DMS 273 (cell line): ENCODE measurements at regions not wholly inside any gene's neighbourhood (a gene's known extent, or its start where the extent isn't known, plus 50 kb on each side); places are given as distances from the start of the nearest gene placed in this dataset.

ENCODE experiments used
- DNase-seq: peaks from one replicate; lab custom pipeline; 2025; ENCODE audit not compliant: unreplicated experiment; lab: John Stamatoyannopoulos, UW

DNA sequence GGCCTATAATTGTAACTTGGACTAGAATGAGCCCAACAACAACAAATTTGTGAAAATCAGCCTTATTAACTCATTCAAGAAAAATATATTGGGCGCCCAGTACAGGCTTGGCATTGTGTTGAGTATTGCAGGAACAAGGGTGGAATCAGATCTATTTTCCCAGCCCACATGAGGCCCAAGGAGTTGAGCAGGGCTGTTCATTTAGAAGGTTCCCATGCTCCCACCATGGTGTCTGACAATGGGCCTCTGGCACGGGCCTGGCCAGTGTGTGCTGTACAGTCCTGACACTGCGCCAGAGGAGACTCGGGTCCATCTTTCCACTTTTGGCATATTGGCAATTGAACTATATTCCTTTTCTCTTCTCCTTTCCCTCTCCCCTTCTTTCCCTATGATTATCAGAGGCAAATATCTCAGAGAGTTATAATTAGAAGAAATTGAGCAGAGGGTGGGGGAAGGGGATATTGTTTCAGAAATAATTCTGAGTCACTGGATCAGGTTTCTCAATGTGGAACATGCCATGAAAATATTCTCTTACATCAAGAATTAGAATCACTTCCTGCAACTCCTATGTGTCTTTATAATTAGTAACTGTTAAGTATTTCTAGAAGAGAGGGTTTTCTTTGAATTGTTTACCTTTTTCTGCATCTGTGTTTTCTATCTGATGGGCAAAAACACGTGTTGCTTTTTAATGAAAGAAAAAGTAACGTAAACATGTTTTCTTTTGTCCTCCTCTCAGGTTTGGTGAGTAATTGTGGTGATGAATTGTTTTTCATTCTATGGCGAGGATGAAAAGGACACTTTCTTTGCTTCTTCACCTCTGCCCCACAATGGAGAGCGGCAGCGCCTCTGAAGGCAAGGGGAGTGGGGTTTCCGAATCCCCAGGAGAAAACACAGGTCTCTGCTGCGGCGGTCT is 209.4 kb downstream of the FOXA2 start:
- no peak for DNase-seq

DNA sequence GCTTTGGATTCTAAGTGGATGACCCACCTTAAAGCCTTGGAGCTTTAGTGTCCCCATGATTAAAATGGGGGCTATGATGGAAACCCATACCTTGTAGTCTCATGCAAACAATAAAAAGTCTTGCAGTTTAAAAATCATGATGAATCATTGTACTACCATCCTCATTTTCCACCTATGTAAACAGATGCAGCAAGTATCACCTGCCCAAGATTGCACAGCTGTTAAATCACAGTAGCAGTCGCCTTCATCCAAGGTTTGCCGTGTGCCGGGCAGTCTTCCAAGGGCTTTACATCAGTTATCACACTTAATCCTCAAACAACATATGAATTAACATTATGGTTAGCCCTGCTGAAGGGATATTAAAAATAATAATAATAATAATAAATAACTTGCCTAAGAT is 210.3 kb downstream of the FOXA2 start:
- DNase-seq, result no peak

DNA sequence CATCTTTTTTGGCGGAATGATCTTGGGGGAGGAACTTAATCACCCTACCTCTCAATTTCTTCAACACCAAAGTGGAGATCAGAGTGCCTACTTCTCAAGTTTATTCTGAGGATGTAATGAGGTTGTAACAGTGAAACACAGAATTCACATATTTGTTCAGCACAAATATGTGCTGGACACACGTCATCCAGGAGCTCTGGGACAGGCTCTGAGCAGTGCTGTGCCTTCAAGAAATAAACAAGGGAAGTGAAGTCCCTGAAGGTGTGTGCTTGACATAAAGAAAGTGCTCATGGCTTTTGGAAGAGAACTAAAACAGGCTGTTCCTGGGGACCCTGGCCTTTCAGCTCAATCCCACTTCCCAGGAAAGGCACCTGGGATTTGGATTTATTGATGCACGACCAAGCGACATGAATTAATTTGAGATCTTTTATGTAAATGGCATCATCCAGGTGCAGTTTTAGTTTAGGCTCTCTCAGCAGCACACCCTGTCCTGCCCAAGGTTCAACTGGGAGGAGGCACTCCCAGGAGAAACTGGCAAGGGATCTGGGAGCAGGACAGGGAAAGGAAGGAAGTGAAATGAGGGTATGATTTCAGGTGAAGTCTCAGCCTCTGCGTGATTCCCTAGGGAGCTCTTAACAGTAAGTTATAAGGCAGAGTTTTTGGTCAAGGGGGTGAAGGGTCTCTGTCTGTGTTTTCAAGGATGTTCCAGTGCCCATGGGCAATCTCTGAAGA is 211.0 kb downstream of the FOXA2 start:
- DNase-seq, result no peak

DNA sequence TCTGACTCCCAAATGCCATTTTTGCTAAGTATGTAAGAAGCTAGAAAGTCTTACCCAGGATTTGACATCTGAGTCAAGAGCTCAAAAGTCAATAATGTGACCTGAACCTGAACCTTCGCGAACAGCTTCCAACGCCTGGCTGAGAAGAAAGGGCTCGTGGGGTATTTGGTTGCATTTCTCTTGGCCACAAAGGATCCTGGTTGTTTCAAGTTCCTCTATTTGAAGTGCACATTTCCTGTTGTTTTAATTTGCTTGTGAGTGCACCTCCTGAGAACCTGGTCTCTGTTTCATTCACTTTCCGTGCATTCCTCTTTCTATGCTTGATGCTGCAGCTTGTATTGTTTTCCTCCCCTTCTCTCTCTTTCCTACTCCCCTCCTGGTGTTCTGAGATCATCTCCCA is 212.5 kb downstream of the FOXA2 start:
- DNase-seq, result no peak

DNA sequence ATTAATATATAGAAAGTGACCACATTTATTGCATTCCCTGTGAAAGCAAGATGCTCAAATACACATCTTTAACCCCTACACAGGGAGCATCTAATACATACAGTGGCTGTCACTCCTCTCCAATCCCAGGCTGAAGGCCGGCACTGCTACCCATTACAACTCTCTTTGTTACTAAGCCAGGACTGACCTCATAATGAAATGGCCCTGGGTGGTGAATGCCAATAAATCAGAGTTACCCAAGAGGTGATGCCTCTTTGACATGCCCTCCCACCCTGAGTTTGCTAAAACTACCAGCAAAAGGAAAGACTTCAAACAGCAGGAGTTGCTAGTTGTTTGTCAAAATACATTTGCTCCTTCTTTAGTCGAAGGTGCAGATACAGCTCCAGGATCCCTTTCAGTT is 214.2 kb downstream of the FOXA2 start:
- no peak for DNase-seq

DNA sequence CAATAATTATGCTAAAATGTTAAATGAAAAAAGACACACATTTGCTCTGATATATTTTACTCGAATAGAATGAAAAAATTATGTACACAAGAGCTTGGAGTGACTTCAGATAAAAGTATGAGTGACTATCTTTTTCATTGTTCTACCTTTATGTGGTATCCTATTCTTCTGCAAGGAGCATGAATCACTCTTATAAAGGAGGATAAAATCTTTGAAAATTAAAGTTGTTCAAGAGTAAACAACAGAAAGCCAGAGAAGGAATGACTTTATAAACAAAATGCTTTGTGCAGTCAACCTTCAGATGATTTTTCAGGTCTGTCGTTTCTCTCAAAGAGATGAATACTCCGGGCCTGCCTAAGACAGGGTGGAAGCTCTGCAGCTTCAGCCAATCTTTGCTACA is 215.3 kb downstream of the FOXA2 start:
- no peak for DNase-seq

DNA sequence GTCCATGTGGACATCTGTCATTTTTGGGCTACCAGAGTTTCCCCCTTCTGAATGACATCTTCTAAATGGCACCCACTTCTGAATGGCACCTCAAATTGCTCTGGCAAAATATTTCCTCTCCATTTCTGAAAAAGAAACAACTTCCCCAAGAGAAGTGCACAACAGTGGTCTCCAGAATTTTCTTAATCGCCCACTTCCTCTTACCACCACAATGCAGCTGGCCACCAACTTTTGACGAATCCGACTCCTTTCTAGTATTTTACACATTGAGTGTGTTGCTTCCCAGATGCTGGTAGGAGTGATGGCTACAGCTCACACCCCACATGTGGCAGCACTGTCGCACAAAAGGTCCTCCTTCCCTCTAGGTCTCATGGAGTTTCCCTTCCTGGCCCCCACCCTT is 216.1 kb downstream of the FOXA2 start:
- DNase-seq, result no peak

DNA sequence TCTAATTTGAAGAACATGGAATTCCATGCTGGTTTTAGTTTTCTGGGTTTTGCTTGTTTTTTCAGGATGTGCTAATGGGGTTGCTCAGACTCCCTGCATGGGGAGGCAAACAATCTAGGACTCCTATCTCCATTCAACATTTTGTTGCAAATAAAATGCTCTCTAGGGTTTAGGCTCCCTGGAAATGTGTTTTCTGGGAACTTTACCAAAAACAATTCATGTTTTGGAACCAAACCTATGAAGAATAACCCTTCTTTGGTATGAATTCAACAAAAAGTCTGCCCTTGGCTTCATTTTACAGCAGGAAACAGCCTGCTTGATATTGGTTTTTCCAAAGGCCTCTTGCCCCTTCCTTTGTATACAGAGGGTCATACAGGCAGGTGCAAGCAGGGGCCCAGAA is 217.7 kb downstream of the FOXA2 start:
- no peak for DNase-seq

DNA sequence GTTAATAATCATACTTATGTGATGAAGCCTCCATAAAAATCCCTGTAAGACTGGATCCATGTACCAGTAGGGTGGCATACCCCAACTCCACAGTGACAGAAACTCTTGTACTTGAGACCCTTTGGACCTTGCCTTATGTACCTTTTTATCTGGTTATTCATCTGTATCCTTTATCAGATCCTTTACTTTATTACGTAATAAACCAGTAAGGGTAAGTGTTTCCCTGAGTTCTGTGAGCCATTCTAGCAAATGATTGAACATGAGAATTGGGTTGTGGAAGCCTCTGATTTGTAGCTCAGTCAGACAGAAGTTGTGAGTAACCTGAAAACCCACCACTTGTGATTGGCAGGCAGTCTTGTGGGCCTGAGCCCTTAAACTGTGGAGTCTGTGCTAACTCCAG is 229.7 kb downstream of the FOXA2 start:
- no peak for DNase-seq

DNA sequence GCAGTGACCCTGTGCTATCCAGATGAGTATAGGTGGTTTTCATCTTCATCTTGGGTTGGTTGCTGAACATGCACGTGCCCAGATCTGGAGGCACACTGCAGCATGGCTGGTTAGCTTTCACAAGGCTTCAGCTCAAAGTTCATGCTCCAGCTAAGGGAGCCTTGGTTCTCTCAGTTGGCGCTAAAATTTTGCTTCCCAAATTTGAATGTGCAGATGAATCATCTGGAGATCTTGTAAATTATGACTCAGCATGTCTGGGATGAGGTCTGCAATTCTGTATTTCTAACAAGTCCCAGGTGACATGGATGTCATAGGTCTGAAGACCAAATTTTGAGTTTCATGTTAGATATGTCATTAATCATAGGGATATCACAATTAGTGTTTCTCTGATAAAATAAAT is 230.8 kb downstream of the FOXA2 start:
- no peak for DNase-seq

DNA sequence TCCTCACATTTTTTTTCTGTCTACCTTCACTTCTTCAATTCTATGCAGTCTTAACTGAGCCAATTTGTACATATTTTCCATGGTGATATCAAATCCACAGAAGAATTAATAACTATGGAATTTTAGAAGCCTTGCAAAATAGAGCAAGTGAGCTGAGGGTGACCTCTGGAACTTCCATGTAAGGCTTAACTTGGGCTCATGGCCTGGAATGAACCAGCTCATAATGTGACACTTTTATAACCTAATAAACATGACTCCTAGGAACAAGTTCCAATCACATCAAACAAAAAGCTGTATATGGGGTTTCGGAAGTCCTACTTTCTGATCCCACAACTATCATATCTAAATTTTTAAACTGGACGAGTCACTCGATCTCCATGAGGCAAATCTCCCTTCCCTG is 232.4 kb downstream of the FOXA2 start:
- DNase-seq, result no peak

DNA sequence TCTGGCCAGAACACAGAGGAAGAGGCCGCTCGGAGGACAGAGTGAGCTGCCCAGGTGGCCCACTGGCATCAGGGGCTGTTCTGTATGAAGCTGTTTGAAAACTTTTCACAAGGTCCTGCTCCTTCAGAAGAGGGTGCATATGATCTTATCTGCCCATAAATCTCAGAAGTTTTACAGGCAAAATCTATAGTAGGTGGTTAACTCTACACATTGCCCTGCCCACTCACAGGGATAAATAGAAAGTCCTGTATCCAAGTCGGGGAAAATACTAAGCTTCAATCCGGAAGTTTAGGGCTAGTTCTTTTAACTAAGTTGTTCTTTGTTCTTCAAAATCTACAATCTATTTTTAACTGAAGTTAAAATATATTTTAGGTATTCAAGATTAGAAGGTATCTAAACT is 233.7 kb downstream of the FOXA2 start:
- no peak for DNase-seq

DNA sequence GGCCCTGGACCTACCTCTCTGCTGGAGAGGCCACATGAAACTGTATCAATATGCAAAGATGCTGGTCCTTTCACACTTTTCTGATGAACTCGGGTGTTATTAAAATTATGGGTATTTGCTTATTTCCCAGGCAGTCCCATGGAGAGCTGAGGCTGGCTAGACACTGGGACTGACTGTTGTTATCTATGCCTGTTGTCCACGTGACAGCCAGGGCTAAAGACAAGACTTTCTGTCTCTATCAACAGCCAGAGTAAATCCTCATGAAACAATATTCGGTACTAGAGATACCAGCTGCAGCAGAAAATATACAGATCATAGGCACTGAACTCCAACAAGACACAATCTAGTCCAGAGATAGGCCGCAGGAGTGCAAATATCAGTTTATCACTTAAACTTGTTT is 236.4 kb downstream of the FOXA2 start:
- DNase-seq, result no peak

DNA sequence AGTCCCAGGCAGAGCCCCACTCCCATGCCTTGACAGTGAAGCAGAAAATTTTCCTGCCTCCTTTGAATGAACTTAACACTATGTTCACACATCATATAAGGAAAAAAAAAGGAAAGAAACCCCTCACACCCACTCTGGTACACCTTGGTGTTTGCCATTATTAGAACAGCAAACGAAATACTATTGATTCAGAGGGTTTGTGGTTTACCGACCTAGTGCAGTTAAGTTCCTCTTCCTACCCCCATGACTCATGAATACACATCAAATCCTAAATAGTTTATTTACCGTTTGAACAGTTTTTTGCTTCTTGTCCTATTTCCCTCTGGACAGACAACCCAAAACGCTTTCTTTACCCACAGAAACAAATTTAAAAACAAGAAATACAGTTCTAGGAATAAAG is 237.7 kb downstream of the FOXA2 start:
- DNase-seq, result no peak

DNA sequence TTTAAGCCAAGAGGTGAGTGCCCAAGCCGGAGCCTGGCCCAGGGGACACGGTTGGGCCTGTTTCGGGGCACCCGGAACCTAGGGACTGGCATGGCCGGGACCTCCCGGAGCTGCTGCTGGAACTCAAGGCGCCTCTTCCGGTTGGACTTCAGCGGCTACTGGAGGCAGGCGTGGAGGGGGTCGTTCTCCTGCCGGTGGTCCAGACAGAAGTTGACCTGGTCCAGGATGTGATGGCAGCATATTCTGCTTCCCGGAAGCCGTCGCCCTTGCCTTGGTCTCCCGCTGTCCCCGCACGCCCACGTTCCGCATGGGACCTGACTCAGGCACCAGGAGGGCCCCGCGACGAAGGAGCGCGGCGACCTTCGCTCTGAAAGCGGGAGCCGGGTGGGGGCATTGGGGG is 240.8 kb downstream of the FOXA2 start:
- no peak for DNase-seq

DNA sequence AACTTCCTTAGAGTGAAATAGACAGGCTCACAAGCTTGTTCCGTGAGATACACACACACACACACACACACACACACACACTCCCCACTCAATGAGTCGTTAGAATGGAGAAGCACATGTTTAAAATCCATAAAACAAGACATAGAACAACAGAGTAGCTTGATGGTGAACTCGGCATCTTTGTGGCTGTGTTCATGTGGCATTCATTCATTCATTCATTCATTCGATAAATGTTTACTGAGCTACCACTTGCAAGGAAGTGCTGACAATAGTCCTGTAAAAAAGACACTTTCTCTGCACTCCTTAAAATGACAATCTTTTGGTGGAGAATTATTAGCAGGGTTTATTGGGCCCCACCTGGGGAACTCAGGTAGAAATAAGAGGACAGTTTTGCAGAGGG is 242.0 kb downstream of the FOXA2 start:
- DNase-seq, result no peak

DNA sequence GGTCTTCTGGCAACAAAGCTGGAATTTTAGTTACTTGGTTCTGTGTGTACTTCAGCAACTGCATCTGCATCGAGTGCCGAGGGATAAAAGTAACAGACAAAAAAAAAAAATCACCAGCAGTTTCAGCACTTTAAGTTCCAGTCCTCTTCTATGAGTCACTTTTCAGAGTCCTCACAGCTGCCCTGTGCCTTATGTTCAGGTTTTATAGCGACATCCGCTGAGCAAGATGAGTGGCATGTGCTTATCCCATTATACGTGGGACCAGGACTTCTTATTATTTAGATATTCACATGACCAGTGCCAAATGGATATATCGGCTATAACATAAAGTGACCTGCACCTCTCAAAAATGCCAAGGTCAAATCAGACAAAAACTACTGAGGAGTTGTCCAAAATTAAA is 242.9 kb downstream of the FOXA2 start:
- no peak for DNase-seq

DNA sequence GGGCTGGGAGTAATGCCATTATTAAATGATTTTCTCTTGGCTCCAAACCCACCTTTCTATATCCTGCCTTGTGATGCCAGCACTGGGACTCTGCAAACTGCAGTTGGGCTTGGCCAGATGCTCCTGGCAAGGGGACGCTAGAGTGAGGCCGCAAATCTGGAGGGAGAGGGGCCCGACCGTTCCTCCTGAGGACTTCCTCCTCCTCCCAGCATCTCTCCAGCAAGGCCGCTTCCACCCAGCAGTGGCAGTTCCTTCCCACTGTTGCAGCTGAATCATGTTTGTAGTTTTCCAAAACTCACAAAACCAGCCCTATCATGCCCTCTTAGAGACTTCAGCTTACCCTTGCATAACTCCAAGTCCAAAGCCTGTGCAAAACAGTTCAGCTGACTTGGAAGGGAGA is 244.4 kb downstream of the FOXA2 start:
- no peak for DNase-seq

DNA sequence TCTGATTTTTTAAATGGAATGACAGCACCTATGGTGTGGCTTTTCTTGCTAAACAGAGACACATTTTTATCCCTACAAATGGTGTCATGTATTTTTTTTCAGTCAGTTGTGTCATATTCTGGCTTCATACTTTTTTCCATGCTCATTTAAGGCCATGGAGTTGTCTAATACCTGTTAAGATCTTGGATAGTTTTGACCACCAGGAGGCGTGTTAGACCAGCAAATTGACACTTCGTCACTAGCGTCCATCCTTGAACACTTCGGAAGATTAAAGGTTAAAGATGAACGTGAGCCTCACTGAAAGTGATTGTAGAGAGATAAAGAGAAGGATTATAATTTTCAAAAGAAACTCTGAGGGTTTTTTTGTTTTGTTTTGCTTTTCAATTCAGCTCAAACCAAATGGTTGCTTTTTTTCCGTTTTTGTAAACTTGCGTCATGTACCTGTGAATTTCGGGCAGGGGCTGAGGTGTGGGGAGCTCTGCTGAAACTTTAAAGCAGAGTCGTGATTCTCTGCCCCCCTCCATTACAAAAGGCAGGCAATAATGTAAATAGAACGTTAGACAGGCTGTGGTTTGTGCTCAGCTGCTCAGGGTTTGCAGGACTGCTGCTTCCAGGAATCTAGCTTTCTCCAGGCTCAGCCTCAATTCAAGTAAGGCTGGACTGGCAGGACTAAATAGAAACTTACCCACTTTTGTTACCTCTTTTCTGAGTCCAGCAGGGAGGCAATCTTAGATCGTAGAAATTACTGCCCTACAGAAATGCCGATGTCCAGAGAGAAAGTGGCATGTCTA is 245.1 kb downstream of the FOXA2 start:
- DNase-seq, result peak; percentile 77

DNA sequence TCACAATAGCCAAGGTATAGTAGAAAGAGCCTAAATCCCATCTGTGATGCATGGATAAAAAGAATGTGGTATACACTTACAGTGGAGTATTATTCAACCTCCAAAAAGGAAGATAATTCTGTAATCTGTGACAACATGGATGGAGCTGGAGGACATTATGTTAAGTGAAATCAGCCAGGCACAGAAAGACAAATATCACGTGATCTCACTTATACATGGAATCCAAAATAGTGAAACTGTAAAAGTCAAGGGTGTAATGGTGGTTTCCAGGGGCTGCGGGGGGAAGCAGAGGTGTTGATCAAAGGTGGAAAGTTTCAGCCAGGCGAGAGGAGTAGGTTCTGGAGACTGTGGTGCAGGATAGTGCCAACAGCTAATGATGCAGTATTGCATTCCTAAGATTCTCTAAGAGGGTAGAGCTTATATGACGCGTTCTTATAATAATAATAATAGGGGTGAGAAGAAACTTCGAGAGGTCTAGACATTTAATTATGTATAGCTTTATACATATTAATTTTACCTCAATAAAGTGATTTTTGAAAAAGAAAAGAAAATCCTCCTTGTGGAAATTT is 246.1 kb downstream of the FOXA2 start:
- DNase-seq, result no peak

DNA sequence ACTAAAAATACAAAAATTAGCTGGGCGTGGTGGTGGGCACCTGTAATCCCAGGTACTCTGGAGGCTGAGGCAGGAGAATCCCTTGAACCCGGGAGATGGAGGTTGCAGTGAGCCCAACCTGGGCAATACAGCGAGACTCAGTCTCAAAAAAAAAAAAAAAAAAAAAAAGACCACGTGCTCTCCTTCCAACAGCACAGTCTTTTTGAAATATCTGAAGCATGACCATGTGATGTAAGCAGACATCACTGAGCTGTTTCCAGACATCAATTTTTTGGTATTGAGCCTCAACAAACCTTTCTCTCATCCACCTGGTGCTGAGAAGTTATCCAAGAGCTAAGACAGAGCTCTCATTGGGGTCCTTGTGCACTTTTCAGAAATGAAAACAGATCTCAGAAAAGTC is 249.2 kb downstream of the FOXA2 start:
- no peak for DNase-seq
